Heart right ventricle (tissue), 16 donors: ENCODE measurements at regions not wholly inside any gene's neighbourhood (a gene's known extent, or its start where the extent isn't known, plus 50 kb on each side); places are given as distances from the start of the nearest gene placed in this dataset.

Source experiments
- ATAC-seq, 8 donors: fragments of 200-7000 bp; cut with Tn5 transposase; one replicate each; pipeline ENCODE4 v1.9.1; 2020; ENCODE audit warnings: mild to moderate bottlenecking in 8 of 8, moderate library complexity in 8 of 8, moderate number of reproducible peaks in 1 of 8
- DNase-seq, 2 donors: peaks; one replicate each; pipeline ENCODE4 v3.0.0-alpha.2; 2020
- H3K27ac ChIP-seq, 10 donors: fragments of 200-600 bp; sonication (generic) in 2 of 10; one replicate each; pipeline versions ENCODE4 v1.5.0 to v1.8.0; 2020 to 2022; ENCODE audit warnings: mild to moderate bottlenecking in 3 of 10
- H3K27me3 ChIP-seq, 7 donors: fragments of 200-600 bp; one replicate each; pipeline ENCODE4 v1.8.0; 2021 to 2022; ENCODE audit warnings: mild to moderate bottlenecking in 2 of 7
- H3K36me3 ChIP-seq, 9 donors: fragments of 200-600 bp; sonication (generic) in 1 of 9; one replicate each; pipeline versions ENCODE4 v1.5.0 to v1.8.0; 2020 to 2022; ENCODE audit warnings: mild to moderate bottlenecking in 2 of 9
- H3K4me1 ChIP-seq, 9 donors: fragments of 200-600 bp; sonication (generic) in 1 of 9; one replicate each; pipeline versions ENCODE4 v1.5.0 to v1.8.0; 2020 to 2022; ENCODE audit warnings: mild to moderate bottlenecking in 4 of 9
- H3K4me3 ChIP-seq, 10 donors: fragments of 200-600 bp; sonication (generic) in 2 of 10; one replicate each; pipeline versions ENCODE4 v1.5.0 to v1.8.0; 2020 to 2022; ENCODE audit warnings: mild to moderate bottlenecking in 7 of 10, moderate library complexity in 2 of 10
- H3K9me3 ChIP-seq, 11 donors: fragments of 200-600 bp in 10 of 11; sonication (generic) in 2 of 11; one replicate each; pipeline versions ENCODE4 v1.5.0 to v1.8.0; 2013 to 2022; ENCODE audit warnings: mild to moderate bottlenecking in 2 of 11, control low read depth in 1 of 11, moderate library complexity in 1 of 11
- CTCF ChIP-seq, 9 donors: fragments of 200-600 bp; sonication (generic) in 2 of 9; IDR thresholded peaks; one replicate each; pipeline versions ENCODE4 v1.5.0 to v1.8.0; 2021 to 2022; ENCODE audit warnings: antibody characterized with exemption in 9 of 9, mild to moderate bottlenecking in 5 of 9, moderate library complexity in 1 of 9
- WGBS, 2 donors: extraction: QIAGEN DNeasy Blood & Tissue Kit; methylation state at CpG; one replicate each; pipeline ENCODE4 v1.1.7; 2013; ENCODE audit warnings: inconsistent platforms in 1 of 2; 5-methylcytosine and 5-hydroxymethylcytosine counted together
- intact Hi-C, 10 donors: fragments of 100-400 bp; cut with DNase I; formaldehyde crosslinking; loops; one replicate each; pipeline versions ENCODE4 v1.11.1 to v1.14.2; 2022
- donor health status: Arrhythmogenic right ventricular cardiomyopathy.
- donor health status: ischemic (EF 13 %, LVEDD 7.1; RV severe dilation, severe dysfunction).
- donor health status: healthy with polysubstance abuse.
- donor health status: DM: no; HTN: yes; CAD: no.
- donor health status: DM: no; HTN: no; CAD: no.
- donor health status: ischemic (EF 25% LVEDD 6.9; RV normal size, moderate dysfunction).
- donor health status: ischemic (EF 25% LVEDD 5.7; RV mildly dilated, moderate dysfunction).
- donor health status: healthy.
- donor health status: DM: yes; HTN: yes; CAD: no.
- donor health status: Ischemic cardiomyopathy.
- donor health status: ischemic (EF 35%, LVEDD 5.7; RV mildly dilated, moderate dysfunction).
- donor health status: nonischemic (EF 11% LVEDD 7.7; RV severe dilation, severe dysfunction).
- donor health status: DM: yes; HTN: yes; CAD: no.
- donor health status: PGD.
- donor health status: ischemic (EF 29% LVEDD 5.4; RV normal size, mild dysfunction).
- donor health status: nonischemic (EF 23%, LVEDD 6.1; RV moderate dilation, normal function).

GRCh38 chr22:48902983-48903650 is 924.6 kb downstream of the BRD1 start:
- TF ChIP-seq CTCF (IDR thresholded peaks at IDR 0.05): no peak
- H3K36me3 ChIP-seq: no peaks in the 10 kb centered on the region
- H3K4me1 ChIP-seq: no peaks in the 10 kb centered on the region
- DNase-seq: no peak
- peaks cover 0 to 29% (median 13%) of the 10 kb centered on the region in 7 donors for H3K27me3 ChIP-seq
- no peaks in the 10 kb centered on the region for H3K9me3 ChIP-seq
- H3K4me3 ChIP-seq: no peak overlapping the region
- H3K27ac ChIP-seq: no peak overlapping the region
- 63 to 76% methylated on average over 21 to 25 of the region's 25 CpGs for WGBS, 2 donors
- intact Hi-C loops: no loop called here
- no peak for ATAC-seq

DNA sequence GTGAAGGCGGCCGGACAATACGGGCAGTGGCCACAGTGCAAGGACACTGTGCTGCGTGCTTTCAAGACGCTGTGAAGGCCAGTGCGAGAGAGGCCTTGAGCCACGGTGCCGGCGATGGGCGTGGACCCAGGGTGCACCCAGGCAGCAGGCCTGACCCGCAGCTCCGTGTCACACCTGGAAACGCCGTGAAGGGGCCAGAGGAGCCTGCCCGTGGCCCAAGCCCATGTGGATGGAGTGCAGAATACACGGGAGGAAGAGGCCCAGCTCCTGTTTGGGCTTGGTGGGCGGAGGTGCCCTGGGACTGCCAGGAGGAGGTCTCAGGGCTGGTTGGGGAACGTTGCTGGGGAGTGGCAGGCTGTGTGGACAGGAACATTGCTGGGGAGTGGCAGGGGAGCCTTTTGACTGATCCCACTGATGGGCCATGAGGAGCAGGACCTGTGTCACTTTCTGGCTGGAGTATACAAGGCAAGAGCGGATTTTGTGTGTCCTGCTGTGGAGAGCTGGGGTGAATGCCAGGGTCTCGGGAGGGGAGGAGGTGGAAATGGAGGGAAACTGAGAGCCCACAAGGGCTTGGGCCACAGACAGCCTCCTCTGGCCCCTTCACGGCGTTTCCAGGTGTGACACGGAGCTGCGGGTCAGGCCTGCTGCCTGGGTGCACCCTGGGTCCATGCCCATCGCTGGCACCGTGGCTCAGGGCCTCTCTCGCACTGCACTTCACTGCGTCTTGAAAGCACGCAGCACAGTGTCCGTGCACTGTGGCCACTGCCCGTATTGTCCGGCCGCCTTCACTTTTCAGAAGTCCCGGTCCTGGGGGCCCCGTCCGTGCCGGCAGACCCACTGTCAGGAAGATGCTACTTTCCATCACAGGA is 925.4 kb downstream of the BRD1 start:
- intact Hi-C loops: no loop called here
- Histone ChIP-seq H3K4me3 (no peak overlapping the region), H3K4me1 (no peaks in the 10 kb centered on the region), H3K27ac (no peak overlapping the region), H3K9me3 (no peaks in the 10 kb centered on the region), H3K36me3 (no peaks in the 10 kb centered on the region), H3K27me3 (peaks cover 0 to 31% (median 9%) of the 10 kb centered on the region in 7 donors)
- ATAC-seq: no peak
- 86 to 88% methylated on average over 33 to 37 of the region's 37 CpGs for WGBS, 2 donors
- TF ChIP-seq CTCF (IDR thresholded peaks at IDR 0.05): no peak
- no peak for DNase-seq

GRCh38 chr22:48901324-48901723 is 926.3 kb downstream of the BRD1 start:
- ATAC-seq: no peak

More at GRCh38 chr22:48901324-48901723, 926.3 kb downstream of the BRD1 start:
- no peaks in the 10 kb centered on the region for H3K36me3 ChIP-seq
- peaks cover 0 to 37% (median 4%) of the 10 kb centered on the region in 7 donors for H3K27me3 ChIP-seq
- no peaks in the 10 kb centered on the region for H3K4me1 ChIP-seq
- no peak overlapping the region for H3K27ac ChIP-seq
- intact Hi-C loops: no loop called here
- no peak for DNase-seq
- 58 to 63% methylated on average over 11 to 12 of the region's 12 CpGs for WGBS, 2 donors
- no peak for TF ChIP-seq CTCF (IDR thresholded peaks at IDR 0.05)
- H3K4me3 ChIP-seq: no peak overlapping the region
- H3K9me3 ChIP-seq: no peaks in the 10 kb centered on the region
